HT1080 (cell line): ENCODE measurements at regions not wholly inside any gene's neighbourhood (a gene's known extent, or its start where the extent isn't known, plus 50 kb on each side); places are given as distances from the start of the nearest gene placed in this dataset.

ENCODE experiments used
- DNase-seq: peaks from one replicate; pipeline ENCODE4 v3.0.0-alpha.2; 2015; ENCODE audit warnings: low read depth

- DNase-seq, result no peak
Observed at GRCh38 chr14:98956661-98957060, 315.3 kb downstream of the BCL11B start.

GRCh38 chr14:98957211-98958047, 314.6 kb downstream of the BCL11B start:
- DNase-seq, result peak; percentile 11

GRCh38 chr14:98958048-98958631, 313.9 kb downstream of the BCL11B start:
- DNase-seq, result no peak

- no peak for DNase-seq
Observed at GRCh38 chr14:98958632-98959031, 313.4 kb downstream of the BCL11B start.

- no peak for DNase-seq
Observed at GRCh38 chr14:98959410-98959809, 312.6 kb downstream of the BCL11B start.

GRCh38 chr14:98959958-98960616, 311.9 kb downstream of the BCL11B start:
- DNase-seq, result no peak

GRCh38 chr14:98960617-98961013, 311.4 kb downstream of the BCL11B start:
- DNase-seq, result no peak

GRCh38 chr14:98961191-98961590, 310.8 kb downstream of the BCL11B start:
- DNase-seq, result no peak

GRCh38 chr14:98962118-98962517, 309.9 kb downstream of the BCL11B start:
- DNase-seq, result no peak

- DNase-seq, result no peak
Observed at GRCh38 chr14:98963610-98964009, 308.4 kb downstream of the BCL11B start.

- no peak for DNase-seq
Observed at GRCh38 chr14:98964171-98964570, 307.8 kb downstream of the BCL11B start.

- no peak for DNase-seq
Observed at GRCh38 chr14:98965076-98965475, 306.9 kb downstream of the BCL11B start.

- DNase-seq, result no peak
Observed at GRCh38 chr14:98966016-98966415, 306.0 kb downstream of the BCL11B start.

- DNase-seq, result no peak
Observed at GRCh38 chr14:98966475-98967162, 305.4 kb downstream of the BCL11B start.

GRCh38 chr14:98974113-98974512, 297.9 kb downstream of the BCL11B start:
- DNase-seq, result no peak

- no peak for DNase-seq
Observed at GRCh38 chr14:98976271-98976670, 295.7 kb downstream of the BCL11B start.

GRCh38 chr14:98977451-98977850, 294.5 kb downstream of the BCL11B start:
- DNase-seq, result no peak

- no peak for DNase-seq
Observed at GRCh38 chr14:98982986-98983385, 289.0 kb downstream of the BCL11B start.

- no peak for DNase-seq
Observed at GRCh38 chr14:98984027-98984718, 287.8 kb downstream of the BCL11B start.

GRCh38 chr14:98984719-98985041, 287.3 kb downstream of the BCL11B start:
- no peak for DNase-seq

GRCh38 chr14:98993818-98994217, 278.2 kb downstream of the BCL11B start:
- no peak for DNase-seq
